Suprapubic skin (tissue), 4 donors: ENCODE measurements at regions not wholly inside any gene's neighbourhood (a gene's known extent, or its start where the extent isn't known, plus 50 kb on each side); places are given as distances from the start of the nearest gene placed in this dataset.
"Not testable (repeated sequence)": the region's sequence is repeated elsewhere in the genome, so short reads cannot be mapped to it uniquely, and the experiment has no call there.

Experiments
- DNase-seq, 2 donors: peaks; one replicate each; pipeline ENCODE4 v3.0.0-alpha.2; 2019; ENCODE audit warnings: low spot score in 2 of 2
- H3K27ac ChIP-seq: fragments of 200-600 bp; sonication (generic); one replicate; pipeline ENCODE4 v1.5.1; 2019
- H3K27me3 ChIP-seq: fragments of 200-600 bp; sonication (generic); one replicate; pipeline ENCODE4 v1.5.1; 2019
- H3K36me3 ChIP-seq: fragments of 200-600 bp; sonication (generic); one replicate; pipeline ENCODE4 v1.5.1; 2019
- H3K4me1 ChIP-seq: fragments of 200-600 bp; sonication (generic); one replicate; pipeline ENCODE4 v1.5.1; 2019
- H3K4me3 ChIP-seq: fragments of 200-600 bp; sonication (generic); one replicate; pipeline ENCODE4 v1.5.1; 2019; ENCODE audit warnings: mild to moderate bottlenecking
- H3K9me3 ChIP-seq: fragments of 200-600 bp; sonication (generic); one replicate; pipeline ENCODE4 v1.5.1; 2019
- CTCF ChIP-seq, 2 donors: fragments of 200-600 bp in 1 of 2; fragments of 450-650 bp in 1 of 2; sonication (generic) in 1 of 2; IDR thresholded peaks; one replicate each; pipeline ENCODE4 v1.5.1; 2016 to 2019; ENCODE audit warnings: antibody characterized with exemption in 2 of 2, mild to moderate bottlenecking in 1 of 2, moderate library complexity in 1 of 2
- EP300 ChIP-seq: sonication (generic); formaldehyde crosslinking; IDR thresholded peaks from one replicate; pipeline ENCODE4 v1.6.1; 2017; ENCODE audit warnings: antibody characterized with exemption
- POLR2A ChIP-seq, 2 donors: fragments of 450-650 bp; IDR thresholded peaks; one replicate each; pipeline ENCODE4 v1.6.1; 2017; ENCODE audit warnings: antibody characterized with exemption in 2 of 2, mild to moderate bottlenecking in 2 of 2, moderate library complexity in 2 of 2
- POLR2AphosphoS5 ChIP-seq, 3 donors: sonication (generic); formaldehyde crosslinking; IDR thresholded peaks; one replicate each; pipeline ENCODE4 v1.6.1; 2017; ENCODE audit warnings: antibody characterized with exemption in 3 of 3
- WGBS: methylation state at CpG from one replicate; pipeline ENCODE4 v1.1.5; 2018; 5-methylcytosine and 5-hydroxymethylcytosine counted together

- DNase-seq: no peak
- no peaks in the 10 kb centered on the region for H3K27me3 ChIP-seq
- H3K4me1 ChIP-seq: no peaks in the 10 kb centered on the region
- no peaks in the 10 kb centered on the region for H3K9me3 ChIP-seq
- H3K4me3 ChIP-seq: no peak overlapping the region
- no peaks in the 10 kb centered on the region for H3K36me3 ChIP-seq
- TF ChIP-seq POLR2AphosphoS5 (IDR thresholded peaks at IDR 0.05): no peak
- no peak for TF ChIP-seq POLR2A (IDR thresholded peaks at IDR 0.05)
- no peak for TF ChIP-seq CTCF (IDR thresholded peaks at IDR 0.05)
- 74% methylated on average over 1 of the region's 1 CpG for WGBS
- no peak overlapping the region for H3K27ac ChIP-seq
These were observed 255.1 kb upstream of the GK2 start for GRCh38 chr4:79663141-79663540.

- H3K27me3 ChIP-seq: no peaks in the 10 kb centered on the region
- no peaks in the 10 kb centered on the region for H3K36me3 ChIP-seq
- TF ChIP-seq POLR2A (IDR thresholded peaks at IDR 0.05) (no peak), EP300 (no peak), CTCF (IDR thresholded peaks at IDR 0.05) (no peak), POLR2AphosphoS5 (IDR thresholded peaks at IDR 0.05) (no peak)
- 86% methylated on average over 3 of the region's 3 CpGs for WGBS
- no peaks in the 10 kb centered on the region for H3K4me1 ChIP-seq
- H3K27ac ChIP-seq: no peak overlapping the region
- H3K9me3 ChIP-seq: peaks cover 4% of the 10 kb centered on the region
- no peak for DNase-seq
- H3K4me3 ChIP-seq: no peak overlapping the region
These were observed 254.6 kb upstream of the GK2 start for GRCh38 chr4:79662651-79663050.

GRCh38 chr4:79661196-79661595 lies 253.2 kb upstream of the GK2 start:
- TF ChIP-seq EP300: no peak
- TF ChIP-seq POLR2AphosphoS5 (IDR thresholded peaks at IDR 0.05): no peak
- no peak for TF ChIP-seq CTCF (IDR thresholded peaks at IDR 0.05)
- TF ChIP-seq POLR2A (IDR thresholded peaks at IDR 0.05): no peak
- no peak for DNase-seq
- Histone ChIP-seq H3K27ac (no peak overlapping the region), H3K4me1 (no peaks in the 10 kb centered on the region), H3K36me3 (no peaks in the 10 kb centered on the region), H3K9me3 (peaks cover 12% of the 10 kb centered on the region), H3K4me3 (no peak overlapping the region), H3K27me3 (no peaks in the 10 kb centered on the region)
- 62% methylated on average over 2 of the region's 2 CpGs for WGBS

- not testable (repeated sequence) for H3K27ac ChIP-seq, DNase-seq, H3K4me1 ChIP-seq, H3K27me3 ChIP-seq, H3K4me3 ChIP-seq, H3K36me3 ChIP-seq
- WGBS: 66% methylated on average over 5 of the region's 5 CpGs
- H3K9me3 ChIP-seq: peaks cover 12% of the 10 kb centered on the region
These were observed 251.4 kb upstream of the GK2 start for GRCh38 chr4:79659308-79659870.

GRCh38 chr4:79657379-79657778 lies 249.4 kb upstream of the GK2 start:
- Histone ChIP-seq H3K27me3 (no peaks in the 10 kb centered on the region), H3K27ac (no peak overlapping the region), H3K9me3 (peaks cover 12% of the 10 kb centered on the region), H3K4me3 (no peak overlapping the region), H3K4me1 (peaks cover 9% of the 10 kb centered on the region), H3K36me3 (no peaks in the 10 kb centered on the region)
- TF ChIP-seq EP300 (no peak), POLR2A (IDR thresholded peaks at IDR 0.05) (no peak), CTCF (IDR thresholded peaks at IDR 0.05) (no peak), POLR2AphosphoS5 (IDR thresholded peaks at IDR 0.05) (no peak)
- no peak for DNase-seq

GRCh38 chr4:79653871-79654270 lies 245.8 kb upstream of the GK2 start:
- peaks cover 22% of the 10 kb centered on the region for H3K4me1 ChIP-seq
- 51% methylated on average over 5 of the region's 5 CpGs for WGBS
- DNase-seq: no peak
- no peak overlapping the region for H3K27ac ChIP-seq
- no peak overlapping the region for H3K4me3 ChIP-seq
- no peaks in the 10 kb centered on the region for H3K36me3 ChIP-seq
- TF ChIP-seq POLR2A (IDR thresholded peaks at IDR 0.05) (no peak), EP300 (no peak), POLR2AphosphoS5 (IDR thresholded peaks at IDR 0.05) (no peak), CTCF (IDR thresholded peaks at IDR 0.05) (no peak)
- no peaks in the 10 kb centered on the region for H3K27me3 ChIP-seq
- peaks cover 12% of the 10 kb centered on the region for H3K9me3 ChIP-seq
